IPS-11a (cell line): ENCODE measurements at regions not wholly inside any gene's neighbourhood (a gene's known extent, or its start where the extent isn't known, plus 50 kb on each side); places are given as distances from the start of the nearest gene placed in this dataset.

ENCODE experiments used
- H3K4me3 ChIP-seq: one replicate; pipeline ENCODE4 v1.5.1; 2013; ENCODE audit warnings: low read depth, low read length, control low read depth

GRCh38 chr10:78357141-78358063 lies 323.7 kb downstream of the RPS24 start:
- no peak overlapping the region for H3K4me3 ChIP-seq

GRCh38 chr10:78358351-78358750 lies 324.7 kb downstream of the RPS24 start:
- H3K4me3 ChIP-seq, result no peak overlapping the region

- no peak overlapping the region for H3K4me3 ChIP-seq
Observed at GRCh38 chr10:78358982-78359381, 325.3 kb downstream of the RPS24 start.

GRCh38 chr10:78359640-78360091 lies 326.0 kb downstream of the RPS24 start:
- no peak overlapping the region for H3K4me3 ChIP-seq

- H3K4me3 ChIP-seq, result no peak overlapping the region
Observed at GRCh38 chr10:78360284-78360683, 326.6 kb downstream of the RPS24 start.

GRCh38 chr10:78361031-78361430 lies 327.4 kb downstream of the RPS24 start:
- no peak overlapping the region for H3K4me3 ChIP-seq

- H3K4me3 ChIP-seq, result no peak overlapping the region
Observed at GRCh38 chr10:78362406-78363022, 328.9 kb downstream of the RPS24 start.

- H3K4me3 ChIP-seq, result no peak overlapping the region
Observed at GRCh38 chr10:78363190-78363589, 329.5 kb downstream of the RPS24 start.

- no peak overlapping the region for H3K4me3 ChIP-seq
Observed at GRCh38 chr10:78365694-78366093, 332.0 kb downstream of the RPS24 start.

GRCh38 chr10:78366663-78367411 lies 333.2 kb downstream of the RPS24 start:
- no peak overlapping the region for H3K4me3 ChIP-seq

- no peak overlapping the region for H3K4me3 ChIP-seq
Observed at GRCh38 chr10:78367751-78368150, 334.1 kb downstream of the RPS24 start.

GRCh38 chr10:78371136-78371535 lies 337.5 kb downstream of the RPS24 start:
- H3K4me3 ChIP-seq, result no peak overlapping the region

- H3K4me3 ChIP-seq, result no peak overlapping the region
Observed at GRCh38 chr10:78372806-78373205, 339.1 kb downstream of the RPS24 start.

- H3K4me3 ChIP-seq, result no peak overlapping the region
Observed at GRCh38 chr10:78374331-78375028, 340.8 kb downstream of the RPS24 start.

- no peak overlapping the region for H3K4me3 ChIP-seq
Observed at GRCh38 chr10:78375854-78376785, 342.5 kb downstream of the RPS24 start.

- H3K4me3 ChIP-seq, result no peak overlapping the region
Observed at GRCh38 chr10:78377356-78377755, 343.7 kb downstream of the RPS24 start.

GRCh38 chr10:78378192-78378591 lies 344.5 kb downstream of the RPS24 start:
- no peak overlapping the region for H3K4me3 ChIP-seq

- no peak overlapping the region for H3K4me3 ChIP-seq
Observed at GRCh38 chr10:78381107-78381506, 347.4 kb downstream of the RPS24 start.

- H3K4me3 ChIP-seq, result no peak overlapping the region
Observed at GRCh38 chr10:78382047-78382446, 348.4 kb downstream of the RPS24 start.

- no peak overlapping the region for H3K4me3 ChIP-seq
Observed at GRCh38 chr10:78382772-78383171, 349.1 kb downstream of the RPS24 start.
